ENCODE measurements at regions not wholly inside any gene's neighbourhood (a gene's known extent, or its start where the extent isn't known, plus 50 kb on each side); places are given as distances from the start of the nearest gene placed in this dataset.

GRCh38 chr13:86986448-86986847 lies 684.7 kb upstream of the SLITRK5 start:
- intact Hi-C loops (cut with micrococcal nuclease; ENCODE audit: unreplicated experiment), result no loop called here
- Histone ChIP-seq H3K4me3 (replicated peaks in 1 of 3; ENCODE audit: insufficient read depth in 1 of 3, low read depth in 2 of 3, low read length in 3 of 3) (no peak overlapping the region), H3K79me2 (ENCODE audit: insufficient read depth, low read length) (no peaks in the 10 kb centered on the region), H3K27ac (ENCODE audit: extremely low read length, insufficient read depth, low read length) (no peak overlapping the region), H3K9ac (ENCODE audit: insufficient read depth, low read depth, low read length) (no peak overlapping the region), H2AFZ (ENCODE audit: low read length) (no peak overlapping the region), H3K36me3 (replicated peaks in 1 of 2; ENCODE audit: control insufficient read depth in 1 of 2, insufficient read depth in 2 of 2, low read length in 2 of 2) (no peaks in the 10 kb centered on the region), H3K4me2 (ENCODE audit: low read depth, low read length) (no peak overlapping the region; the same call in 1 of the 2 replicates), H4K20me1 (ENCODE audit: insufficient read depth, low read length) (no peaks in the 10 kb centered on the region), H3K27me3 (ENCODE audit: control insufficient read depth in 1 of 2, insufficient read depth in 2 of 2, low read length in 2 of 2) (no peaks in the 10 kb centered on the region), H3K4me1 (ENCODE audit: insufficient read depth, low read length) (peaks cover 11% of the 10 kb centered on the region; the same call in 1 of the 2 replicates), H3K9me3 (ENCODE audit: low read length) (no peaks in the 10 kb centered on the region)
- CTCF ChIA-PET (ENCODE audit: low intra/inter-chr PET ratio, low total read pairs), result no interaction called here
- no TSS peak for BruUV-seq (replicated peaks)
- peak; percentile 99 for ATAC-seq
- in situ Hi-C loops (cut with HindIII; ENCODE audit: extremely low pct_ligation_motif_present, low pct_unique_long_range_greater_than_20kb), result no loop called here
- DNase-seq (ENCODE audit: low spot score), result peak; percentile 52
- POLR2A ChIA-PET, result no interaction called here
- WGBS (ENCODE audit: low lambda C conversion rate), result under 1% methylated on average over 4 of the region's 4 CpGs
- FAIRE-seq, result no peak
- TF ChIP-seq ZNF550 (CRISPR knock-in tag; IDR thresholded peaks at IDR 0.05; ENCODE audit: borderline replicate concordance) (no peak), HMG20A (CRISPR knock-in tag; IDR thresholded peaks at IDR 0.05; ENCODE audit: borderline replicate concordance) (peak; percentile 73; the same call in 1 of the 2 replicates), ZNF225 (CRISPR knock-in tag; IDR thresholded peaks at IDR 0.05) (no peak), PAXIP1 (CRISPR knock-in tag; conservative IDR thresholded peaks at IDR 0.05) (peak; percentile 50), FOXA1 (IDR thresholded peaks at IDR 0.05) (no peak), FOXA1 (CRISPR knock-in tag; IDR thresholded peaks at IDR 0.05) (peak; percentile 36; the same call in 1 of the 2 replicates), SOX13 (IDR thresholded peaks at IDR 0.05) (no peak), SOX13 (CRISPR knock-in tag; conservative IDR thresholded peaks at IDR 0.05 in 1 of 2, IDR thresholded peaks at IDR 0.05 in 1 of 2) (0 out of 4 replicates have a peak, but pooled peaks of 1 of the 2 experiments have one; percentile 24), ARHGAP35 (CRISPR knock-in tag; IDR thresholded peaks at IDR 0.05; ENCODE audit: borderline replicate concordance) (no peak), HNF1A (IDR thresholded peaks at IDR 0.05; ENCODE audit: low read depth) (peak; percentile 41; the same call in 1 of the 2 replicates), HNF1A (CRISPR knock-in tag; IDR thresholded peaks at IDR 0.05; ENCODE audit: borderline replicate concordance) (no peak; the same call in 1 of the 2 replicates), EP300 (IDR thresholded peaks at IDR 0.05; ENCODE audit: low read depth in 2 of 2, low read length in 2 of 2) (peak in 1 of 2 experiments; percentile 29; a peak in 1 of 4 replicates), EP300 (CRISPR knock-in tag; IDR thresholded peaks at IDR 0.05; ENCODE audit: borderline replicate concordance) (no peak), ARID3A (IDR thresholded peaks at IDR 0.05; ENCODE audit: low read depth, low read length) (0 out of 2 replicates have a peak, but pooled peaks have one; percentile 27), FOXP1 (IDR thresholded peaks at IDR 0.05) (no peak), FOXP1 (CRISPR knock-in tag; IDR thresholded peaks at IDR 0.05) (peak; percentile 60; the same call in 1 of the 2 replicates), TCF12 (IDR thresholded peaks at IDR 0.05) (no peak), TCF12 (CRISPR knock-in tag; IDR thresholded peaks at IDR 0.05) (no peak)

Measured in HepG2 (cell line).